HepG2 (cell line): ENCODE measurements at regions not wholly inside any gene's neighbourhood (a gene's known extent, or its start where the extent isn't known, plus 50 kb on each side); places are given as distances from the start of the nearest gene placed in this dataset.

Source experiments
- ATAC-seq: fragments of 200-7000 bp; cut with Tn5 transposase; 3 replicates; pipeline ENCODE4 v1.9.1; 2020; ENCODE audit warnings: mild to moderate bottlenecking, moderate library complexity
- BruUV-seq: library from RNA; stranded (reverse); fragments of 400-500 nt; replicated peaks from 2 replicates; lab custom pipeline; 2021; lab: Mats Ljungman, UMichigan
- CTCF ChIA-PET: fragments of 300-600 bp; formaldehyde crosslinking; extraction: SDS; loops from one replicate; lab custom pipeline; 2021; ENCODE audit warnings: low total read pairs, inconsistent platforms, low intra/inter-chr PET ratio; lab: Yijun Ruan, JAX
- POLR2A ChIA-PET: fragments of 350-600 bp; sonication (Branson Sonifier 250); formaldehyde crosslinking; loops from one replicate; lab custom pipeline; 2020; ENCODE audit warnings: antibody characterized with exemption, inconsistent platforms; lab: Yijun Ruan, JAX
- DNase-seq: peaks from one replicate; pipeline ENCODE4 v3.0.0-alpha.2; 2015; ENCODE audit warnings: low spot score
- FAIRE-seq: peaks from 3 replicates; lab custom pipeline; 2011; peaks lifted over from hg19 to GRCh38; lab: Jason Lieb, UNC
- H2AFZ ChIP-seq: one replicate; pipeline ENCODE4 v1.6.1; 2011; ENCODE audit warnings: low read length, inconsistent platforms
- H3K27ac ChIP-seq: fragments of 300-600 bp; 3 replicates; pipeline ENCODE4 v1.8.0; 2011; ENCODE audit warnings: mixed run types, mild to moderate bottlenecking, mixed read lengths, low read length, inconsistent platforms; ENCODE audit not compliant: insufficient read depth; ENCODE audit errors: extremely low read length
- H3K27me3 ChIP-seq, 2 experiments: fragments of 200-600 bp in 1 of 2; 2 replicates in 1 of 2; 3 replicates in 1 of 2; pipeline versions ENCODE4 v1.6.0 to v1.8.0; 2011; ENCODE audit warnings: low read length in 2 of 2, mild to moderate bottlenecking in 2 of 2, moderate library complexity in 2 of 2, inconsistent platforms in 1 of 2; ENCODE audit not compliant: insufficient read depth in 2 of 2, control insufficient read depth in 1 of 2
- H3K36me3 ChIP-seq, 2 experiments: fragments of 200-600 bp in 1 of 2; replicated peaks in 1 of 2; 2 replicates in 1 of 2; 3 replicates in 1 of 2; pipeline versions ENCODE4 v1.5.1 to v1.8.0; 2011; ENCODE audit warnings: low read length in 2 of 2, inconsistent platforms in 1 of 2; ENCODE audit not compliant: insufficient read depth in 2 of 2, control insufficient read depth in 1 of 2
- H3K4me1 ChIP-seq: 2 replicates; pipeline ENCODE4 v1.5.1; 2012; ENCODE audit warnings: low read length, inconsistent platforms; ENCODE audit not compliant: insufficient read depth
- H3K4me2 ChIP-seq: 2 replicates; pipeline ENCODE4 v1.6.0; 2011; ENCODE audit warnings: low read depth, low read length, inconsistent platforms
- H3K4me3 ChIP-seq, 3 experiments: fragments of 200-600 bp in 1 of 3; sonication (generic), shearing (Covaris generic) in 1 of 3; replicated peaks in 1 of 3; 2 replicates each; pipeline ENCODE4 v1.5.1; 2011 to 2016; ENCODE audit warnings: low read length in 3 of 3, inconsistent platforms in 2 of 3, low read depth in 2 of 3, mild to moderate bottlenecking in 2 of 3, control low read depth in 1 of 3, mixed read lengths in 1 of 3; ENCODE audit not compliant: insufficient read depth in 1 of 3
- H3K79me2 ChIP-seq: one replicate; pipeline ENCODE4 v1.6.1; 2011; ENCODE audit warnings: low read length, inconsistent platforms; ENCODE audit not compliant: insufficient read depth
- H3K9ac ChIP-seq: 2 replicates; pipeline ENCODE4 v1.6.0; 2011; ENCODE audit warnings: mild to moderate bottlenecking, low read depth, low read length, inconsistent platforms; ENCODE audit not compliant: insufficient read depth
- H3K9me3 ChIP-seq: 2 replicates; pipeline ENCODE4 v1.5.1; 2012; ENCODE audit warnings: mild to moderate bottlenecking, low read length
- H4K20me1 ChIP-seq: 2 replicates; pipeline ENCODE4 v1.6.0; 2011; ENCODE audit warnings: inconsistent platforms, mild to moderate bottlenecking, low read length, moderate library complexity; ENCODE audit not compliant: insufficient read depth
- CBX1 ChIP-seq: IDR thresholded peaks from one replicate; pipeline ENCODE4 v1.6.1; 2016; ENCODE audit warnings: antibody characterized with exemption, low read depth
- CEBPB ChIP-seq: IDR thresholded peaks from 2 replicates; pipeline ENCODE4 v1.6.1; 2011; ENCODE audit warnings: low read depth, low read length, improper control_type of control experiment, borderline replicate concordance
- GABPB1 ChIP-seq: IDR thresholded peaks from 2 replicates; pipeline ENCODE4 v1.6.1; 2016; ENCODE audit warnings: mild to moderate bottlenecking, missing genetic modification reagents, moderate library complexity, missing compliant biosample characterization
- IRX3 ChIP-seq: sonication (generic); formaldehyde crosslinking; IDR thresholded peaks from 2 replicates; pipeline ENCODE4 v1.8.1; 2023; ENCODE audit warnings: mild to moderate bottlenecking, low read depth, missing genetic modification reagents, borderline replicate concordance
- KAT7 ChIP-seq: IDR thresholded peaks from 2 replicates; pipeline ENCODE4 v1.6.1; 2018; ENCODE audit warnings: borderline replicate concordance, missing compliant biosample characterization
- NCOR1 ChIP-seq: fragments of 200-600 bp; sonication (generic); IDR thresholded peaks from 2 replicates; pipeline ENCODE4 v1.7.0; 2017; ENCODE audit warnings: antibody characterized with exemption, low read length, borderline replicate concordance
- PLRG1 ChIP-seq: fragments of 450-650 bp; conservative IDR thresholded peaks from 2 replicates; pipeline ENCODE4 v1.6.1; 2016
- SMARCE1 ChIP-seq: fragments of 450-650 bp; IDR thresholded peaks from 2 replicates; pipeline ENCODE4 v1.6.1; 2017; ENCODE audit warnings: borderline replicate concordance
- YEATS4 ChIP-seq: sonication (generic); formaldehyde crosslinking; IDR thresholded peaks from 2 replicates; pipeline ENCODE4 v1.4.0; 2020; ENCODE audit warnings: missing genetic modification reagents, borderline replicate concordance
- ZNF30 ChIP-seq: sonication (generic); formaldehyde crosslinking; IDR thresholded peaks from 2 replicates; pipeline ENCODE4 v1.5.0; 2020; ENCODE audit warnings: mild to moderate bottlenecking, missing genetic modification reagents
- ZNF569 ChIP-seq: sonication (generic); formaldehyde crosslinking; IDR thresholded peaks from 2 replicates; pipeline ENCODE4 v1.5.0; 2020; ENCODE audit warnings: mild to moderate bottlenecking, missing genetic modification reagents, moderate library complexity, borderline replicate concordance
- ZNF746 ChIP-seq: sonication (generic); formaldehyde crosslinking; IDR thresholded peaks from 2 replicates; pipeline ENCODE4 v1.8.0; 2022; ENCODE audit warnings: mild to moderate bottlenecking, missing genetic modification reagents
- WGBS: methylation state at CpG from one replicate; pipeline ENCODE4 v1.1.6; 2017; ENCODE audit warnings: low lambda C conversion rate; 5-methylcytosine and 5-hydroxymethylcytosine counted together
- in situ Hi-C: cut with HindIII; loops from 2 replicates; pipeline ENCODE4 v1.10.0; 2017; ENCODE audit warnings: low pct_unique_long_range_greater_than_20kb; ENCODE audit not compliant: extremely low pct_ligation_motif_present
- intact Hi-C: fragments of 100-400 bp; cut with micrococcal nuclease; formaldehyde crosslinking; loops from one replicate; pipeline ENCODE4 v1.10.0; 2022; ENCODE audit not compliant: unreplicated experiment
- TF ChIP-seq, protein P1 (sequence below): sonication (generic); formaldehyde crosslinking; IDR thresholded peaks from 2 replicates; pipeline ENCODE4 v1.4.0; 2020; ENCODE audit warnings: missing genetic modification reagents, borderline replicate concordance
- TF ChIP-seq, protein P2 (sequence below): conservative IDR thresholded peaks from 2 replicates; pipeline ENCODE4 v1.6.1; 2018; ENCODE audit warnings: missing genetic modification reagents
- TF ChIP-seq, protein P3 (sequence below): sonication (generic); formaldehyde crosslinking; IDR thresholded peaks from 2 replicates; pipeline ENCODE4 v1.4.0; 2020; ENCODE audit warnings: missing genetic modification reagents, borderline replicate concordance
- TF ChIP-seq, protein P4 (sequence below): IDR thresholded peaks from 2 replicates; pipeline ENCODE4 v1.6.1; 2016; ENCODE audit warnings: low read depth, control low read depth

DNA sequence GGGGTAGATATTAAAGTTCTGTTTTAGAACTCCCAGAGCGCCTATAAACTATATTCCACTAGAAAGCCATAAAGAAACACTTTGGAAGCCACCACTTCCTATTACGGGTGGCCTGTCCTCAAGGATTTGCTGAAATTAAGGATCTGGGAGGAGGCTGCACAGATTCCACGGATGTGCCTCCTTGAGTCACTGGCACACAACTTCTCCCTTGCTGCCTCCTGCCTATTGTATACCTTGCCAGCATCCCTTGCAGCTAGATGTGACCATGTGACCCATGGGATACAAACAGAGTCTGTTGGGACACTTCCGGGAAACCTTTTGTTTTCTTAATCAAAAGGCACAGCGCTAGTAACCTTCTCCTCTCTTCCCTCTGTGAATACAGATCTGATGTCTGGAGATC is 263.0 kb downstream of the C16orf95 start (continued):
- TF ChIP-seq SMARCE1: no peak
- no peak for TF ChIP-seq ZNF569
- no peak for TF ChIP-seq IRX3 (CRISPR knock-in tag)
- TF ChIP-seq GABPB1: no peak
- TF ChIP-seq PLRG1: no peak
- TF ChIP-seq CBX1: no peak
- TF ChIP-seq NCOR1: no peak
- TF ChIP-seq ZNF746 (CRISPR knock-in tag): no peak
- TF ChIP-seq, protein P1, sequence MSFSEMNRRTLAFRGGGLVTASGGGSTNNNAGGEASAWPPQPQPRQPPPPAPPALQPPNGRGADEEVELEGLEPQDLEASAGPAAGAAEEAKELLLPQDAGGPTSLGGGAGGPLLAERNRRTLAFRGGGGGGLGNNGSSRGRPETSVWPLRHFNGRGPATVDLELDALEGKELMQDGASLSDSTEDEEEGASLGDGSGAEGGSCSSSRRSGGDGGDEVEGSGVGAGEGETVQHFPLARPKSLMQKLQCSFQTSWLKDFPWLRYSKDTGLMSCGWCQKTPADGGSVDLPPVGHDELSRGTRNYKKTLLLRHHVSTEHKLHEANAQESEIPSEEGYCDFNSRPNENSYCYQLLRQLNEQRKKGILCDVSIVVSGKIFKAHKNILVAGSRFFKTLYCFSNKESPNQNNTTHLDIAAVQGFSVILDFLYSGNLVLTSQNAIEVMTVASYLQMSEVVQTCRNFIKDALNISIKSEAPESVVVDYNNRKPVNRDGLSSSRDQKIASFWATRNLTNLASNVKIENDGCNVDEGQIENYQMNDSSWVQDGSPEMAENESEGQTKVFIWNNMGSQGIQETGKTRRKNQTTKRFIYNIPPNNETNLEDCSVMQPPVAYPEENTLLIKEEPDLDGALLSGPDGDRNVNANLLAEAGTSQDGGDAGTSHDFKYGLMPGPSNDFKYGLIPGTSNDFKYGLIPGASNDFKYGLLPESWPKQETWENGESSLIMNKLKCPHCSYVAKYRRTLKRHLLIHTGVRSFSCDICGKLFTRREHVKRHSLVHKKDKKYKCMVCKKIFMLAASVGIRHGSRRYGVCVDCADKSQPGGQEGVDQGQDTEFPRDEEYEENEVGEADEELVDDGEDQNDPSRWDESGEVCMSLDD (CRISPR knock-in tag): no peak
- TF ChIP-seq, protein P2, sequence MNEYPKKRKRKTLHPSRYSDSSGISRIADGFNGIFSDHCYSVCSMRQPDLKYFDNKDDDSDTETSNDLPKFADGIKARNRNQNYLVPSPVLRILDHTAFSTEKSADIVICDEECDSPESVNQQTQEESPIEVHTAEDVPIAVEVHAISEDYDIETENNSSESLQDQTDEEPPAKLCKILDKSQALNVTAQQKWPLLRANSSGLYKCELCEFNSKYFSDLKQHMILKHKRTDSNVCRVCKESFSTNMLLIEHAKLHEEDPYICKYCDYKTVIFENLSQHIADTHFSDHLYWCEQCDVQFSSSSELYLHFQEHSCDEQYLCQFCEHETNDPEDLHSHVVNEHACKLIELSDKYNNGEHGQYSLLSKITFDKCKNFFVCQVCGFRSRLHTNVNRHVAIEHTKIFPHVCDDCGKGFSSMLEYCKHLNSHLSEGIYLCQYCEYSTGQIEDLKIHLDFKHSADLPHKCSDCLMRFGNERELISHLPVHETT: no peak

DNA sequence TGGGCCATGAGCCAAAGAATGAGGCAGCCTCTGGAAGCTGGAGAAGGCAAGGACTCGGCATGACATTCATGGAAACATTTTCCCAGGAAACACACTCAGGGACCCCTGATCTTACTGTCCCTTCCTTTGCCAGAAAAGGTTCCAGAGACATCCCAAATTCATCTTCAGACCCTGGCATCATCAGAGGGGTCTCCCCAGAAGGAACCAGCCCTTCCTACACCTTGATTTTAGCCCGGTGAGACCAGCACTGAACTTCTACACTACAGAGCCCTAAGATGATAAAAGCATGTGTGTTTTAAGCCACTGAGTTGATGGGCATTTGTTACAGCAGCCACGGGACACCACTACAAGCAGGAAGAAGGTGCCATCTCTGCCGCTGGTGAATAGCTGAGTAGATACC is 262.3 kb downstream of the C16orf95 start:
- Histone ChIP-seq H3K4me2 (no peak overlapping the region), H4K20me1 (no peaks in the 10 kb centered on the region), H3K9ac (no peak overlapping the region), H3K79me2 (no peaks in the 10 kb centered on the region), H3K9me3 (no peaks in the 10 kb centered on the region), H3K4me3 (no peak overlapping the region), H3K27me3 (peaks cover 5 to 42% of the 10 kb centered on the region in 2 experiments; a peak in 3 of 5 replicates), H3K36me3 (no peaks in the 10 kb centered on the region), H2AFZ (no peak overlapping the region), H3K4me1 (no peaks in the 10 kb centered on the region), H3K27ac (no peak overlapping the region)
- ChIA-PET POLR2A (no interaction called here), CTCF (no interaction called here)
- no peak for DNase-seq
- no peak for ATAC-seq
- no TSS peak for BruUV-seq
- intact Hi-C loops (no loop called here), in situ Hi-C loops (loop anchor here (5.0 kb wide), 1 partner anchor 488 kb away; the partner anchor contains the start of gene FOXC2)
- FAIRE-seq: no peak
- 11% methylated on average over 4 of the region's 4 CpGs for WGBS
- TF ChIP-seq ZNF30 (CRISPR knock-in tag) (no peak), KAT7 (CRISPR knock-in tag) (no peak), CEBPB (no peak), YEATS4 (CRISPR knock-in tag) (no peak)
- TF ChIP-seq, protein P3, sequence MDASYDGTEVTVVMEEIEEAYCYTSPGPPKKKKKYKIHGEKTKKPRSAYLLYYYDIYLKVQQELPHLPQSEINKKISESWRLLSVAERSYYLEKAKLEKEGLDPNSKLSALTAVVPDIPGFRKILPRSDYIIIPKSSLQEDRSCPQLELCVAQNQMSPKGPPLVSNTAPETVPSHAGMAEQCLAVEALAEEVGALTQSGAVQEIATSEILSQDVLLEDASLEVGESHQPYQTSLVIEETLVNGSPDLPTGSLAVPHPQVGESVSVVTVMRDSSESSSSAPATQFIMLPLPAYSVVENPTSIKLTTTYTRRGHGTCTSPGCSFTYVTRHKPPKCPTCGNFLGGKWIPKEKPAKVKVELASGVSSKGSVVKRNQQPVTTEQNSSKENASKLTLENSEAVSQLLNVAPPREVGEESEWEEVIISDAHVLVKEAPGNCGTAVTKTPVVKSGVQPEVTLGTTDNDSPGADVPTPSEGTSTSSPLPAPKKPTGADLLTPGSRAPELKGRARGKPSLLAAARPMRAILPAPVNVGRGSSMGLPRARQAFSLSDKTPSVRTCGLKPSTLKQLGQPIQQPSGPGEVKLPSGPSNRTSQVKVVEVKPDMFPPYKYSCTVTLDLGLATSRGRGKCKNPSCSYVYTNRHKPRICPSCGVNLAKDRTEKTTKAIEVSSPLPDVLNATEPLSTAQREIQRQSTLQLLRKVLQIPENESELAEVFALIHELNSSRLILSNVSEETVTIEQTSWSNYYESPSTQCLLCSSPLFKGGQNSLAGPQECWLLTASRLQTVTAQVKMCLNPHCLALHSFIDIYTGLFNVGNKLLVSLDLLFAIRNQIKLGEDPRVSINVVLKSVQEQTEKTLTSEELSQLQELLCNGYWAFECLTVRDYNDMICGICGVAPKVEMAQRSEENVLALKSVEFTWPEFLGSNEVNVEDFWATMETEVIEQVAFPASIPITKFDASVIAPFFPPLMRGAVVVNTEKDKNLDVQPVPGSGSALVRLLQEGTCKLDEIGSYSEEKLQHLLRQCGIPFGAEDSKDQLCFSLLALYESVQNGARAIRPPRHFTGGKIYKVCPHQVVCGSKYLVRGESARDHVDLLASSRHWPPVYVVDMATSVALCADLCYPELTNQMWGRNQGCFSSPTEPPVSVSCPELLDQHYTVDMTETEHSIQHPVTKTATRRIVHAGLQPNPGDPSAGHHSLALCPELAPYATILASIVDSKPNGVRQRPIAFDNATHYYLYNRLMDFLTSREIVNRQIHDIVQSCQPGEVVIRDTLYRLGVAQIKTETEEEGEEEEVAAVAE (CRISPR knock-in tag): no peak
- TF ChIP-seq, protein P4, sequence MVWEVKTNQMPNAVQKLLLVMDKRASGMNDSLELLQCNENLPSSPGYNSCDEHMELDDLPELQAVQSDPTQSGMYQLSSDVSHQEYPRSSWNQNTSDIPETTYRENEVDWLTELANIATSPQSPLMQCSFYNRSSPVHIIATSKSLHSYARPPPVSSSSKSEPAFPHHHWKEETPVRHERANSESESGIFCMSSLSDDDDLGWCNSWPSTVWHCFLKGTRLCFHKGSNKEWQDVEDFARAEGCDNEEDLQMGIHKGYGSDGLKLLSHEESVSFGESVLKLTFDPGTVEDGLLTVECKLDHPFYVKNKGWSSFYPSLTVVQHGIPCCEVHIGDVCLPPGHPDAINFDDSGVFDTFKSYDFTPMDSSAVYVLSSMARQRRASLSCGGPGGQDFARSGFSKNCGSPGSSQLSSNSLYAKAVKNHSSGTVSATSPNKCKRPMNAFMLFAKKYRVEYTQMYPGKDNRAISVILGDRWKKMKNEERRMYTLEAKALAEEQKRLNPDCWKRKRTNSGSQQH (CRISPR knock-in tag): no peak
